A673 (cell line): ENCODE measurements at regions not wholly inside any gene's neighbourhood (a gene's known extent, or its start where the extent isn't known, plus 50 kb on each side); places are given as distances from the start of the nearest gene placed in this dataset.

ENCODE experiments used
- CTCF ChIP-seq: fragments of 300-800, 200-600 bp; sonication (generic); conservative IDR thresholded peaks from 2 replicates; pipeline ENCODE4 v1.5.1; 2017; ENCODE audit warnings: low read depth, mild to moderate bottlenecking, antibody characterized with exemption, low read length, moderate library complexity, mixed read lengths
- EZH2 ChIP-seq: fragments of 200-600 bp; sonication (generic); IDR thresholded peaks from 2 replicates; pipeline ENCODE4 v1.6.1; 2017; ENCODE audit warnings: borderline replicate concordance, low read depth, mild to moderate bottlenecking, mixed read lengths, antibody characterized with exemption, low read length; ENCODE audit not compliant: poor library complexity, severe bottlenecking

DNA sequence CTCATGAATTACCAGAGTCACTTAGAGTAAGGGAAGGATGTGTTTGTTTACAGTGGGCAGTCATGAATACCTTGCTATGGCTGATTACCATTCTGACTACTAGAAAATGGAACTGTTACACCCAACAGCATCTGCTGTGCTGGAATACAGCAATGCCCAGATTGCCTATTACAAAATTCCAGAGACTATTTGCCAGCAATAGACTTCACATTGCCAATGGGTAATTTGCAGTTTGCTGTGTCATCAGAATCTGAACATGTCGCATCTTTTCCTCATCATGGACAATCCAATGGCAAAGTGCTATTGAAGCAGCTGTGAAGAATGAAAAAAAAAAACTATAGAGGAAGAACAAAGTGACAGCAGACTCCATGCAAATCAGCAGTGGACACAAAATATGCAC lies 356.6 kb downstream of the CXXC4 start:
- TF ChIP-seq CTCF = no peak
- TF ChIP-seq EZH2 = no peak
